ENCODE measurements at regions not wholly inside any gene's neighbourhood (a gene's known extent, or its start where the extent isn't known, plus 50 kb on each side); places are given as distances from the start of the nearest gene placed in this dataset.

- no peaks in the 10 kb centered on the region for H3K27me3 Mint-ChIP-seq (ENCODE audit: unreplicated experiment)
- no peak overlapping the region for H3K27ac Mint-ChIP-seq (ENCODE audit: unreplicated experiment)
- H3K9me3 Mint-ChIP-seq (ENCODE audit: unreplicated experiment) = peaks cover 13% of the 10 kb centered on the region
- no peak for DNase-seq (ENCODE audit: extremely low spot score, unreplicated experiment)
- TF ChIP-seq CTCF (IDR thresholded peaks at IDR 0.05) = no peak
- H3K4me1 Mint-ChIP-seq (ENCODE audit: unreplicated experiment) = no peaks in the 10 kb centered on the region
- H3K36me3 Mint-ChIP-seq (ENCODE audit: unreplicated experiment) = no peaks in the 10 kb centered on the region
- H3K4me3 Mint-ChIP-seq (ENCODE audit: unreplicated experiment) = no peak overlapping the region
These were observed 673.6 kb downstream of the EDEM1 start for GRCh38 chr3:5861151-5861550.

GRCh38 chr3:5874931-5875341 is 687.4 kb downstream of the EDEM1 start:
- TF ChIP-seq CTCF (IDR thresholded peaks at IDR 0.05) = no peak
- Mint-ChIP-seq H3K27ac (ENCODE audit: unreplicated experiment) (no peak overlapping the region), H3K4me3 (ENCODE audit: unreplicated experiment) (no peak overlapping the region), H3K4me1 (ENCODE audit: unreplicated experiment) (no peaks in the 10 kb centered on the region), H3K36me3 (ENCODE audit: unreplicated experiment) (no peaks in the 10 kb centered on the region), H3K27me3 (ENCODE audit: unreplicated experiment) (no peaks in the 10 kb centered on the region), H3K9me3 (ENCODE audit: unreplicated experiment) (peaks cover 43% of the 10 kb centered on the region)
- DNase-seq (ENCODE audit: extremely low spot score, unreplicated experiment) = no peak

- no peak overlapping the region for H3K27ac Mint-ChIP-seq (ENCODE audit: unreplicated experiment)
- peaks cover 42% of the 10 kb centered on the region for H3K9me3 Mint-ChIP-seq (ENCODE audit: unreplicated experiment)
- H3K4me1 Mint-ChIP-seq (ENCODE audit: unreplicated experiment) = no peaks in the 10 kb centered on the region
- DNase-seq (ENCODE audit: extremely low spot score, unreplicated experiment) = no peak
- no peaks in the 10 kb centered on the region for H3K27me3 Mint-ChIP-seq (ENCODE audit: unreplicated experiment)
- TF ChIP-seq CTCF (IDR thresholded peaks at IDR 0.05) = no peak
- H3K36me3 Mint-ChIP-seq (ENCODE audit: unreplicated experiment) = no peaks in the 10 kb centered on the region
- H3K4me3 Mint-ChIP-seq (ENCODE audit: unreplicated experiment) = no peak overlapping the region
These were observed 701.3 kb downstream of the EDEM1 start for GRCh38 chr3:5888851-5889250.

GRCh38 chr3:5889374-5889773 is 701.9 kb downstream of the EDEM1 start:
- DNase-seq (ENCODE audit: extremely low spot score, unreplicated experiment) = no peak
- TF ChIP-seq CTCF (IDR thresholded peaks at IDR 0.05) = no peak
- Mint-ChIP-seq H3K36me3 (ENCODE audit: unreplicated experiment) (no peaks in the 10 kb centered on the region), H3K4me3 (ENCODE audit: unreplicated experiment) (no peak overlapping the region), H3K27ac (ENCODE audit: unreplicated experiment) (no peak overlapping the region), H3K27me3 (ENCODE audit: unreplicated experiment) (no peaks in the 10 kb centered on the region), H3K9me3 (ENCODE audit: unreplicated experiment) (peaks cover 37% of the 10 kb centered on the region), H3K4me1 (ENCODE audit: unreplicated experiment) (no peaks in the 10 kb centered on the region)

GRCh38 chr3:5891711-5892110 is 704.2 kb downstream of the EDEM1 start:
- H3K4me1 Mint-ChIP-seq (ENCODE audit: unreplicated experiment) = no peaks in the 10 kb centered on the region
- H3K9me3 Mint-ChIP-seq (ENCODE audit: unreplicated experiment) = peaks cover 39% of the 10 kb centered on the region
- no peaks in the 10 kb centered on the region for H3K27me3 Mint-ChIP-seq (ENCODE audit: unreplicated experiment)
- H3K36me3 Mint-ChIP-seq (ENCODE audit: unreplicated experiment) = no peaks in the 10 kb centered on the region
- TF ChIP-seq CTCF (IDR thresholded peaks at IDR 0.05) = no peak
- no peak overlapping the region for H3K4me3 Mint-ChIP-seq (ENCODE audit: unreplicated experiment)
- H3K27ac Mint-ChIP-seq (ENCODE audit: unreplicated experiment) = no peak overlapping the region
- DNase-seq (ENCODE audit: extremely low spot score, unreplicated experiment) = no peak

All from osteocyte (in vitro differentiated cells).